ENCODE measurements at regions not wholly inside any gene's neighbourhood (a gene's known extent, or its start where the extent isn't known, plus 50 kb on each side); places are given as distances from the start of the nearest gene placed in this dataset.

GRCh38 chr2:217108575-217109027 lies 248.7 kb upstream of the TNP1 start:
- no peak for TF ChIP-seq CTCF (IDR thresholded peaks at IDR 0.05)
- no peak for TF ChIP-seq ZFX (IDR thresholded peaks at IDR 0.05; ENCODE audit: borderline replicate concordance)
- no peak overlapping the region for H3K27ac ChIP-seq

- H3K27ac ChIP-seq = no peak overlapping the region
- TF ChIP-seq CTCF (IDR thresholded peaks at IDR 0.05) = no peak
- no peak for TF ChIP-seq ZFX (IDR thresholded peaks at IDR 0.05; ENCODE audit: borderline replicate concordance)
Observed at GRCh38 chr2:217108086-217108485, 248.2 kb upstream of the TNP1 start.

GRCh38 chr2:217107480-217107879 lies 247.6 kb upstream of the TNP1 start:
- TF ChIP-seq ZFX (IDR thresholded peaks at IDR 0.05; ENCODE audit: borderline replicate concordance) = no peak
- TF ChIP-seq CTCF (IDR thresholded peaks at IDR 0.05) = no peak

GRCh38 chr2:217106650-217107014 lies 246.8 kb upstream of the TNP1 start:
- H3K27ac ChIP-seq = no peak overlapping the region
- TF ChIP-seq ZFX (IDR thresholded peaks at IDR 0.05; ENCODE audit: borderline replicate concordance) (no peak), CTCF (IDR thresholded peaks at IDR 0.05) (peak; percentile 68)

More at GRCh38 chr2:217107480-217107879, 247.6 kb upstream of the TNP1 start:
- H3K27ac ChIP-seq = no peak overlapping the region

- TF ChIP-seq ZFX (IDR thresholded peaks at IDR 0.05; ENCODE audit: borderline replicate concordance) = no peak
- no peak for TF ChIP-seq CTCF (IDR thresholded peaks at IDR 0.05)
- no peak overlapping the region for H3K27ac ChIP-seq
Observed at GRCh38 chr2:217105733-217106649, 246.1 kb upstream of the TNP1 start.

- TF ChIP-seq ZFX (IDR thresholded peaks at IDR 0.05; ENCODE audit: borderline replicate concordance) (no peak), CTCF (IDR thresholded peaks at IDR 0.05) (no peak)
- H3K27ac ChIP-seq = no peak overlapping the region
Observed at GRCh38 chr2:217103752-217104545, 244.1 kb upstream of the TNP1 start.
